GM18520 (cell line): ENCODE measurements at regions not wholly inside any gene's neighbourhood (a gene's known extent, or its start where the extent isn't known, plus 50 kb on each side); places are given as distances from the start of the nearest gene placed in this dataset.

Experiments
- ATAC-seq: cut with Tn5 transposase; IDR thresholded peaks from one replicate; pipeline ENCODE4 v1.9.1; 2021; ENCODE audit not compliant: unreplicated experiment

- no peak for ATAC-seq
Observed at GRCh38 chr9:23934291-23934906, 108.4 kb upstream of the ELAVL2 start.

- no peak for ATAC-seq
Observed at GRCh38 chr9:23933348-23933747, 107.3 kb upstream of the ELAVL2 start.

GRCh38 chr9:23926368-23926767 is 100.3 kb upstream of the ELAVL2 start:
- peak; percentile 48 for ATAC-seq

- no peak for ATAC-seq
Observed at GRCh38 chr9:23914431-23915003, 88.5 kb upstream of the ELAVL2 start.

GRCh38 chr9:23907343-23907742 is 81.3 kb upstream of the ELAVL2 start:
- ATAC-seq: no peak

- no peak for ATAC-seq
Observed at GRCh38 chr9:23887781-23888180, 61.7 kb upstream of the ELAVL2 start.
